ENCODE measurements at regions not wholly inside any gene's neighbourhood (a gene's known extent, or its start where the extent isn't known, plus 50 kb on each side); places are given as distances from the start of the nearest gene placed in this dataset.

- no peak for DNase-seq (ENCODE audit: low read depth)
- H3K4me3 ChIP-seq (ENCODE audit: control insufficient read depth, low read depth, low read length): no peak overlapping the region
- TF ChIP-seq, protein P1, sequence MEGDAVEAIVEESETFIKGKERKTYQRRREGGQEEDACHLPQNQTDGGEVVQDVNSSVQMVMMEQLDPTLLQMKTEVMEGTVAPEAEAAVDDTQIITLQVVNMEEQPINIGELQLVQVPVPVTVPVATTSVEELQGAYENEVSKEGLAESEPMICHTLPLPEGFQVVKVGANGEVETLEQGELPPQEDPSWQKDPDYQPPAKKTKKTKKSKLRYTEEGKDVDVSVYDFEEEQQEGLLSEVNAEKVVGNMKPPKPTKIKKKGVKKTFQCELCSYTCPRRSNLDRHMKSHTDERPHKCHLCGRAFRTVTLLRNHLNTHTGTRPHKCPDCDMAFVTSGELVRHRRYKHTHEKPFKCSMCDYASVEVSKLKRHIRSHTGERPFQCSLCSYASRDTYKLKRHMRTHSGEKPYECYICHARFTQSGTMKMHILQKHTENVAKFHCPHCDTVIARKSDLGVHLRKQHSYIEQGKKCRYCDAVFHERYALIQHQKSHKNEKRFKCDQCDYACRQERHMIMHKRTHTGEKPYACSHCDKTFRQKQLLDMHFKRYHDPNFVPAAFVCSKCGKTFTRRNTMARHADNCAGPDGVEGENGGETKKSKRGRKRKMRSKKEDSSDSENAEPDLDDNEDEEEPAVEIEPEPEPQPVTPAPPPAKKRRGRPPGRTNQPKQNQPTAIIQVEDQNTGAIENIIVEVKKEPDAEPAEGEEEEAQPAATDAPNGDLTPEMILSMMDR (conservative IDR thresholded peaks at IDR 0.05; ENCODE audit: control insufficient read depth, insufficient read depth, low read depth, low read length): no peak
These were observed 145.1 kb upstream of the THRB start for GRCh38 chr3:24639481-24640329.

GRCh38 chr3:24640330-24640877 is 145.8 kb upstream of the THRB start:
- H3K4me3 ChIP-seq (ENCODE audit: control insufficient read depth, low read depth, low read length): no peak overlapping the region
- TF ChIP-seq, protein P1 (conservative IDR thresholded peaks at IDR 0.05; ENCODE audit: control insufficient read depth, insufficient read depth, low read depth, low read length): peak; percentile 74
- DNase-seq (ENCODE audit: low read depth): peak; percentile 81

GRCh38 chr3:24641628-24642027 is 147.0 kb upstream of the THRB start:
- TF ChIP-seq, protein P1 (conservative IDR thresholded peaks at IDR 0.05; ENCODE audit: control insufficient read depth, insufficient read depth, low read depth, low read length): no peak
- H3K4me3 ChIP-seq (ENCODE audit: control insufficient read depth, low read depth, low read length): no peak overlapping the region
- no peak for DNase-seq (ENCODE audit: low read depth)

- TF ChIP-seq, protein P1 (conservative IDR thresholded peaks at IDR 0.05; ENCODE audit: control insufficient read depth, insufficient read depth, low read depth, low read length): no peak
- no peak for DNase-seq (ENCODE audit: low read depth)
- no peak overlapping the region for H3K4me3 ChIP-seq (ENCODE audit: control insufficient read depth, low read depth, low read length)
These were observed 150.4 kb upstream of the THRB start for GRCh38 chr3:24645047-24645446.

DNA sequence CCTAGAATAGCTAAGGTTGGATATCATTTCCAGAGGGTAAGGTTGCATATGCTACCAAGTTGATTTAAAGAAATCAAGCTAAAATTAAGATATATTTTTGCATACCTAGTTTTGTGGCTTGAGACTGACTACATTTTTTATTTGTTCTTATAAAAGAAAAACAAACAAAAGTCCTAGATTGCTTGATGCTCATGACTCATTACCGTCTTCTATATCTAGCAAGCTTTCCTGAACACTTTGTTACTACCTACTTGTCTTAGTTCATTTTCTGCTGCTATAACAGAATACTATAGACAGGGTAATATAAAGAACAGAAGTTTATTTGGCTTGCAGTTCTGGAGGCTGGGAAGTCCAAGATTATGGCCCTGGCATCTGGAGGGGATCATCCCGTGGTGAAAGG is 152.1 kb upstream of the THRB start:
- H3K4me3 ChIP-seq (ENCODE audit: control insufficient read depth, low read depth, low read length): no peak overlapping the region
- no peak for DNase-seq (ENCODE audit: low read depth)
- TF ChIP-seq, protein P1 (conservative IDR thresholded peaks at IDR 0.05; ENCODE audit: control insufficient read depth, insufficient read depth, low read depth, low read length): no peak

DNA sequence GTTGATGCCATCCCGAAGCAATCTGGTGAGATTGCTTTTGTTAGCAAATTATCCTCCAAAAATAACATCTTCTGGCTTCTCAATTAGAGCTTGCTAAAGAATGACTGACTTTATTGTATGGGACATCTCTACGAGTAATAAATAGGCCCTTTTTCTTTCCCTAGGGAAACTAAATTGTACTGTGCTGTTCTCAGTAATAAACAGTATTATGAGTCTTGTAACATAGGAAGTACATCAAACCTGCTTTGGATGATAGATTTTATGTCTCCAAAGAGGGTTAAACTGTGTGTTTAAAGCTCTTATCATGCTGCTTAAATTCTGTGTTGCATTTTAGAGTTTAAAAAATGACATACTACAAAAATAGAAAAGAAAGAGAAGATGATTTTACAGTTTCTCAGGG is 153.4 kb upstream of the THRB start:
- DNase-seq (ENCODE audit: low read depth): no peak
- TF ChIP-seq, protein P1 (conservative IDR thresholded peaks at IDR 0.05; ENCODE audit: control insufficient read depth, insufficient read depth, low read depth, low read length): no peak

More for the DNA sequence above, 153.4 kb upstream of the THRB start:
- no peak overlapping the region for H3K4me3 ChIP-seq (ENCODE audit: control insufficient read depth, low read depth, low read length)
